DOHH2 (cell line): ENCODE measurements at regions not wholly inside any gene's neighbourhood (a gene's known extent, or its start where the extent isn't known, plus 50 kb on each side); places are given as distances from the start of the nearest gene placed in this dataset.

Experiments
- EZH2phosphoT487 ChIP-seq: fragments of 200-600 bp; sonication (generic); IDR thresholded peaks from 2 replicates; pipeline ENCODE4 v1.6.1; 2017; ENCODE audit warnings: borderline replicate concordance, mild to moderate bottlenecking, antibody characterized with exemption, low read length, moderate library complexity, mixed read lengths
- TF ChIP-seq, protein P1 (sequence below): fragments of 200-600 bp; sonication (generic); IDR thresholded peaks from one replicate; pipeline ENCODE4 v1.5.1; 2014; ENCODE audit warnings: antibody characterized with exemption, mild to moderate bottlenecking, low read depth, low read length; ENCODE audit not compliant: poor library complexity, severe bottlenecking

DNA sequence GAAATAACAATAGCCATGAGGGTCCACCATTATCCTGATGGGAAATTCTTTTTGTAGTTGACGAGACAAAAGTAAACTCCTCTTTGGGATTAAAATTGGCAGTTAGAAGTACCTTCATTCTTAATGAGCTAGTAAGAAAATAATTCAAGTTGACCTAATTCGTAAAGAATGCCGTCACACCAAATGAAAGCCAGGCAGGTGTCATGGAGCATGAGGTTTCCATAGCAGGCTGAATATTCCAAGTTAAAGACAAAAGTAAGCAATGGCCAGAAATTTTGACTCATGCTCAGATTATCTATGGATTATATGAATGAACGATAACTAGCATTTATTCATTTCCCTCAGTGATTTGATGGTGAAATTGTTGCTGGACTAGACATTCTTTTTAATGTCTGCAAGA lies 192.2 kb upstream of the FAT1 start:
- TF ChIP-seq, protein P1, sequence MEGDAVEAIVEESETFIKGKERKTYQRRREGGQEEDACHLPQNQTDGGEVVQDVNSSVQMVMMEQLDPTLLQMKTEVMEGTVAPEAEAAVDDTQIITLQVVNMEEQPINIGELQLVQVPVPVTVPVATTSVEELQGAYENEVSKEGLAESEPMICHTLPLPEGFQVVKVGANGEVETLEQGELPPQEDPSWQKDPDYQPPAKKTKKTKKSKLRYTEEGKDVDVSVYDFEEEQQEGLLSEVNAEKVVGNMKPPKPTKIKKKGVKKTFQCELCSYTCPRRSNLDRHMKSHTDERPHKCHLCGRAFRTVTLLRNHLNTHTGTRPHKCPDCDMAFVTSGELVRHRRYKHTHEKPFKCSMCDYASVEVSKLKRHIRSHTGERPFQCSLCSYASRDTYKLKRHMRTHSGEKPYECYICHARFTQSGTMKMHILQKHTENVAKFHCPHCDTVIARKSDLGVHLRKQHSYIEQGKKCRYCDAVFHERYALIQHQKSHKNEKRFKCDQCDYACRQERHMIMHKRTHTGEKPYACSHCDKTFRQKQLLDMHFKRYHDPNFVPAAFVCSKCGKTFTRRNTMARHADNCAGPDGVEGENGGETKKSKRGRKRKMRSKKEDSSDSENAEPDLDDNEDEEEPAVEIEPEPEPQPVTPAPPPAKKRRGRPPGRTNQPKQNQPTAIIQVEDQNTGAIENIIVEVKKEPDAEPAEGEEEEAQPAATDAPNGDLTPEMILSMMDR = no peak
- no peak for TF ChIP-seq EZH2phosphoT487
